Right lobe of liver (tissue), 4 donors: ENCODE measurements at regions not wholly inside any gene's neighbourhood (a gene's known extent, or its start where the extent isn't known, plus 50 kb on each side); places are given as distances from the start of the nearest gene placed in this dataset.

Source experiments
- POLR2A ChIP-seq: fragments of 450-650 bp; IDR thresholded peaks from one replicate; pipeline ENCODE4 v1.6.1; 2017; ENCODE audit warnings: antibody characterized with exemption, mild to moderate bottlenecking
- TF ChIP-seq, protein P1 (sequence below), 4 donors: fragments of 200-600 bp in 3 of 4; fragments of 450-650 bp in 1 of 4; IDR thresholded peaks; one replicate each; pipeline versions ENCODE4 v1.5.1 to v1.8.0; 2016 to 2022; ENCODE audit warnings: antibody characterized with exemption in 4 of 4, mild to moderate bottlenecking in 2 of 4
- donor health status: DM: no; HTN: no; CAD: no.
- donor health status: DM: no; HTN: no; CAD: no.
- donor health status: DM: no; HTN: yes; CAD: no.

DNA sequence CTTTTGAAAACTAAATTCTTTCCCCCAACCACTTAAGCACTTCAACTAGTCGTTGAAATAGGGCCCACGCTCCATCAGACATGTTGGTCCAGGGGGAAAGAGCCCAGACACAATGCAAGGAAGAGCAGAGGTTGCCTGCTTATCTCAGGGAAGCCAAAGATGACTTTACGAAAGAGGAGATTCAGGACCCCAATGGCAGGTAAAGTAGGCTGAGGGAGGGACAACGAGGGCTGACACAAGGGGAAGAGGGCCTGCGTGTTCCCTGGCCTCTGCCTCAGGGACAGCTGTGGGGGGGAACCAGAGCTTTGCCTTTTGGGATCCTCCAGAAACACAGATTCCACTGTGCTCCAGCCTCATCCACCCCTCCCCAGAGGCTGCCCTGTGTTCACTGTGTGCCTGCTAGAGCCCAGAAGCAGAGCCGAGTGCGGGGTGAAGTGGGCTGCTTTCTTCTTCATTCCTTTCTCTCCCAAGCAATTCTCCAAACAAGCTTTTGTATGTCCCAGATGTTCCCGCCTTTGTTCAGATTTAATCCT lies 135.5 kb upstream of the GRIK3 start:
- TF ChIP-seq, protein P1, sequence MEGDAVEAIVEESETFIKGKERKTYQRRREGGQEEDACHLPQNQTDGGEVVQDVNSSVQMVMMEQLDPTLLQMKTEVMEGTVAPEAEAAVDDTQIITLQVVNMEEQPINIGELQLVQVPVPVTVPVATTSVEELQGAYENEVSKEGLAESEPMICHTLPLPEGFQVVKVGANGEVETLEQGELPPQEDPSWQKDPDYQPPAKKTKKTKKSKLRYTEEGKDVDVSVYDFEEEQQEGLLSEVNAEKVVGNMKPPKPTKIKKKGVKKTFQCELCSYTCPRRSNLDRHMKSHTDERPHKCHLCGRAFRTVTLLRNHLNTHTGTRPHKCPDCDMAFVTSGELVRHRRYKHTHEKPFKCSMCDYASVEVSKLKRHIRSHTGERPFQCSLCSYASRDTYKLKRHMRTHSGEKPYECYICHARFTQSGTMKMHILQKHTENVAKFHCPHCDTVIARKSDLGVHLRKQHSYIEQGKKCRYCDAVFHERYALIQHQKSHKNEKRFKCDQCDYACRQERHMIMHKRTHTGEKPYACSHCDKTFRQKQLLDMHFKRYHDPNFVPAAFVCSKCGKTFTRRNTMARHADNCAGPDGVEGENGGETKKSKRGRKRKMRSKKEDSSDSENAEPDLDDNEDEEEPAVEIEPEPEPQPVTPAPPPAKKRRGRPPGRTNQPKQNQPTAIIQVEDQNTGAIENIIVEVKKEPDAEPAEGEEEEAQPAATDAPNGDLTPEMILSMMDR (IDR thresholded peaks at IDR 0.05): no peak
- TF ChIP-seq POLR2A: no peak
